Lung (tissue), 11 donors: ENCODE measurements at regions not wholly inside any gene's neighbourhood (a gene's known extent, or its start where the extent isn't known, plus 50 kb on each side); places are given as distances from the start of the nearest gene placed in this dataset.

Experiments used
- ATAC-seq: fragments of 200-7000 bp; cut with Tn5 transposase; one replicate; pipeline ENCODE4 v1.9.1; 2020; ENCODE audit warnings: moderate number of reproducible peaks; ENCODE audit not compliant: insufficient read depth, low FRiP score
- DNase-seq, 3 donors: peaks; one replicate each; pipeline ENCODE4 v3.0.0-alpha.2; 2013 to 2017
- H3K27ac ChIP-seq, 2 donors: one replicate each; pipeline ENCODE4 v1.5.1; 2013; ENCODE audit warnings: mild to moderate bottlenecking in 2 of 2, moderate library complexity in 2 of 2, control low read depth in 1 of 2, inconsistent platforms in 1 of 2, low read depth in 1 of 2, low read length in 1 of 2
- H3K27me3 ChIP-seq, 3 donors: one replicate each; pipeline ENCODE4 v1.5.1; 2013; ENCODE audit warnings: low read length in 2 of 3; ENCODE audit not compliant: control insufficient read depth in 3 of 3, insufficient read depth in 3 of 3
- H3K36me3 ChIP-seq, 4 donors: one replicate each; pipeline ENCODE4 v1.5.1; 2013; ENCODE audit warnings: low read length in 4 of 4, mild to moderate bottlenecking in 1 of 4, moderate library complexity in 1 of 4; ENCODE audit not compliant: control insufficient read depth in 4 of 4, insufficient read depth in 4 of 4
- H3K4me1 ChIP-seq, 5 donors: one replicate each; pipeline ENCODE4 v1.5.1; 2013; ENCODE audit warnings: low read length in 5 of 5, mild to moderate bottlenecking in 2 of 5, moderate library complexity in 1 of 5; ENCODE audit not compliant: control insufficient read depth in 5 of 5, insufficient read depth in 5 of 5
- H3K4me3 ChIP-seq: one replicate; pipeline ENCODE4 v1.5.1; 2013; ENCODE audit warnings: mild to moderate bottlenecking, control low read depth, moderate library complexity
- H3K9ac ChIP-seq, 2 donors: one replicate each; pipeline ENCODE4 v1.5.1; 2013; ENCODE audit warnings: low read length in 2 of 2, control low read depth in 1 of 2; ENCODE audit not compliant: insufficient read depth in 1 of 2
- H3K9me3 ChIP-seq, 4 donors: one replicate each; pipeline ENCODE4 v1.5.1; 2013; ENCODE audit warnings: low read length in 3 of 4, mild to moderate bottlenecking in 1 of 4, moderate library complexity in 1 of 4; ENCODE audit not compliant: control insufficient read depth in 4 of 4, insufficient read depth in 3 of 4
- CTCF ChIP-seq: IDR thresholded peaks from 2 replicates; pipeline ENCODE4 v1.5.1; 2012; ENCODE audit warnings: mild to moderate bottlenecking; ENCODE audit errors: control extremely low read depth, extremely low read depth
- WGBS, 2 donors: extraction: QIAGEN DNeasy Blood & Tissue Kit; methylation state at CpG; one replicate each; pipeline ENCODE4 v1.1.7; 2013; 5-methylcytosine and 5-hydroxymethylcytosine counted together
- donor health status: control.
- donor health status: control.
- donor health status: Bipolar disorder and iron deficiency.
- donor health status: healthy.
- donor health status: DM: yes; HTN: yes; CAD: no.

- H3K4me1 ChIP-seq, result peaks cover 0 to 30% (median 14%) of the 10 kb centered on the region in 5 donors
- H3K9me3 ChIP-seq, result peaks cover 0 to 1% (median 0%) of the 10 kb centered on the region in 4 donors
- H3K36me3 ChIP-seq, result no peaks in the 10 kb centered on the region
- WGBS, 2 donors, result 41 to 58% methylated on average over 13 of the region's 13 CpGs
- no peak for TF ChIP-seq CTCF
- DNase-seq (no peak), ATAC-seq (peak; percentile 4)
- no peaks in the 10 kb centered on the region for H3K27me3 ChIP-seq
- no peak overlapping the region for H3K27ac ChIP-seq
- no peak overlapping the region for H3K9ac ChIP-seq
- no peak overlapping the region for H3K4me3 ChIP-seq
Measured at GRCh38 chr17:83193336-83194185, 114.2 kb downstream of the METRNL start.

- 54 to 71% methylated on average over 7 of the region's 7 CpGs for WGBS, 2 donors
- Histone ChIP-seq H3K27me3 (no peaks in the 10 kb centered on the region), H3K9ac (no peak overlapping the region), H3K4me1 (peaks cover 0 to 25% (median 9%) of the 10 kb centered on the region in 5 donors), H3K4me3 (no peak overlapping the region), H3K9me3 (no peaks in the 10 kb centered on the region), H3K27ac (no peak overlapping the region), H3K36me3 (no peaks in the 10 kb centered on the region)
- no peak for TF ChIP-seq CTCF
- DNase-seq, result no peak
- no peak for ATAC-seq
Measured at GRCh38 chr17:83194186-83194561, 114.8 kb downstream of the METRNL start.

- ATAC-seq (no peak), DNase-seq (no peak)
- Histone ChIP-seq H3K4me3 (no peak overlapping the region), H3K9ac (no peak overlapping the region), H3K9me3 (no peaks in the 10 kb centered on the region), H3K36me3 (no peaks in the 10 kb centered on the region), H3K4me1 (peaks cover 2 to 19% (median 6%) of the 10 kb centered on the region in 5 donors), H3K27ac (no peak overlapping the region), H3K27me3 (no peaks in the 10 kb centered on the region)
- 91 to 93% methylated on average over 24 of the region's 24 CpGs for WGBS, 2 donors
- no peak for TF ChIP-seq CTCF
Measured at GRCh38 chr17:83194761-83195329, 115.4 kb downstream of the METRNL start.
